SK-N-SH treated with all-trans-retinoic acid at 6 μM for 48 hours (cell line): ENCODE measurements at regions not wholly inside any gene's neighbourhood (a gene's known extent, or its start where the extent isn't known, plus 50 kb on each side); places are given as distances from the start of the nearest gene placed in this dataset.

Source experiments
- ATAC-seq: fragments of 200-7000 bp; cut with Tn5 transposase; 3 replicates; pipeline ENCODE4 v1.9.1; 2020; ENCODE audit warnings: mild to moderate bottlenecking, moderate library complexity
- ARNTL ChIP-seq: fragments of 450-650 bp; formaldehyde crosslinking; IDR thresholded peaks from 2 replicates; pipeline ENCODE4 v1.5.0; 2020; ENCODE audit warnings: low read depth, mild to moderate bottlenecking, moderate library complexity, borderline replicate concordance
- BACH2 ChIP-seq: fragments of 250-450 bp; sonication (Bioruptor Pico); IDR thresholded peaks from 2 replicates; pipeline ENCODE4 v1.9.0; 2021; ENCODE audit warnings: mild to moderate bottlenecking, borderline replicate concordance
- CSDC2 ChIP-seq: fragments of 250-450 bp; sonication (Bioruptor Pico); IDR thresholded peaks from 2 replicates; pipeline ENCODE4 v1.5.0; 2020; ENCODE audit warnings: mild to moderate bottlenecking, moderate library complexity
- ESRRG ChIP-seq: fragments of 250-450 bp; sonication (Bioruptor Pico); IDR thresholded peaks from 2 replicates; pipeline ENCODE4 v1.6.1; 2021; ENCODE audit warnings: mild to moderate bottlenecking
- GLIS3 ChIP-seq: fragments of 250-450 bp; sonication (Bioruptor Pico); IDR thresholded peaks from 2 replicates; pipeline ENCODE4 v1.5.0; 2020; ENCODE audit warnings: mild to moderate bottlenecking, moderate library complexity
- PPARA ChIP-seq: fragments of 250-450 bp; sonication (Bioruptor Pico); IDR thresholded peaks from 2 replicates; pipeline ENCODE4 v1.5.0; 2020; ENCODE audit warnings: mild to moderate bottlenecking, borderline replicate concordance
- RARB ChIP-seq: fragments of 250-450 bp; sonication (Bioruptor Pico); IDR thresholded peaks from 2 replicates; pipeline ENCODE4 v1.8.0; 2021; ENCODE audit warnings: mild to moderate bottlenecking, moderate library complexity
- SNAI2 ChIP-seq: fragments of 250-450 bp; sonication (Bioruptor Pico); IDR thresholded peaks from 2 replicates; pipeline ENCODE4 v1.5.0; 2020; ENCODE audit warnings: mild to moderate bottlenecking, moderate library complexity
- TCF4 ChIP-seq: fragments of 250-450 bp; sonication (Bioruptor Pico); IDR thresholded peaks from 2 replicates; pipeline ENCODE4 v1.8.0; 2021; ENCODE audit warnings: mild to moderate bottlenecking, moderate library complexity, borderline replicate concordance
- TOX ChIP-seq: fragments of 250-450 bp; sonication (Bioruptor Pico); IDR thresholded peaks from 2 replicates; pipeline ENCODE4 v1.8.0; 2021; ENCODE audit warnings: mild to moderate bottlenecking, moderate library complexity, borderline replicate concordance
- ZC3H10 ChIP-seq: fragments of 250-450 bp; sonication (Bioruptor Pico); IDR thresholded peaks from 2 replicates; pipeline ENCODE4 v1.5.1; 2021; ENCODE audit warnings: mild to moderate bottlenecking, moderate library complexity
- ZFP30 ChIP-seq: fragments of 450-650 bp; formaldehyde crosslinking; IDR thresholded peaks from 2 replicates; pipeline ENCODE4 v1.5.0; 2022; ENCODE audit warnings: mild to moderate bottlenecking, moderate library complexity
- ZNF70 ChIP-seq: fragments of 450-650 bp; formaldehyde crosslinking; IDR thresholded peaks from 2 replicates; pipeline ENCODE4 v1.5.0; 2020; ENCODE audit warnings: mild to moderate bottlenecking, moderate library complexity
- TF ChIP-seq, protein P1 (sequence below): fragments of 250-450 bp; sonication (Bioruptor Pico); IDR thresholded peaks from 2 replicates; pipeline ENCODE4 v1.8.0; 2020; ENCODE audit warnings: mild to moderate bottlenecking, moderate library complexity, borderline replicate concordance
- TF ChIP-seq, protein P2 (sequence below): fragments of 250-450 bp; sonication (Bioruptor Pico); IDR thresholded peaks from 2 replicates; pipeline ENCODE4 v1.8.0; 2021; ENCODE audit warnings: low read depth, mild to moderate bottlenecking, moderate library complexity, borderline replicate concordance
- TF ChIP-seq, protein P3 (sequence below): fragments of 250-450 bp; sonication (Bioruptor Pico); IDR thresholded peaks from 2 replicates; pipeline ENCODE4 v1.5.1; 2021; ENCODE audit warnings: mild to moderate bottlenecking, moderate library complexity
- TF ChIP-seq, protein P4 (sequence below): fragments of 250-450 bp; sonication (Bioruptor Pico); IDR thresholded peaks from 2 replicates; pipeline ENCODE4 v1.5.0; 2020; ENCODE audit warnings: mild to moderate bottlenecking, moderate library complexity

DNA sequence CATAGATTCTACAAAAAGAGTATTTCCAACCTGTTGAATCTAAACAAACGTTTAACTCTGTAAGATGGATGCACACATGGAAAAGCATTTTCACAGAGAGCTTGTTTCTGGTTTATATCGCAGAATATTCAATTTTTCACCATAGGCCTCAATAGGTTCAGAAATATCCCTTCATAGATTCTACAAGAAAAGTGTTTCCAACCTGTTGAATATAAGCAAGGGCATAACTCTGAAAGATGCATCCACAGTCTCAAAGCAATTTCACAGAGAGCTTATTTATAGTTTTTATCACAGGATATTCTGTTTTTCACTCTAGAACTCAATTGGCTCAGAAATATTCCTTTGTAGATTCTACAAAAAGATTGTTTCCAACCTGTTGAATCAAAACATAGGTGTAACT is 1483.6 kb downstream of the UQCRFS1 start:
- ATAC-seq, result no peak
- TF ChIP-seq ZC3H10 (CRISPR knock-in tag) (no peak), ARNTL (CRISPR knock-in tag) (no peak), SNAI2 (no peak), ZFP30 (CRISPR knock-in tag) (no peak), PPARA (CRISPR knock-in tag) (no peak)
- TF ChIP-seq, protein P1, sequence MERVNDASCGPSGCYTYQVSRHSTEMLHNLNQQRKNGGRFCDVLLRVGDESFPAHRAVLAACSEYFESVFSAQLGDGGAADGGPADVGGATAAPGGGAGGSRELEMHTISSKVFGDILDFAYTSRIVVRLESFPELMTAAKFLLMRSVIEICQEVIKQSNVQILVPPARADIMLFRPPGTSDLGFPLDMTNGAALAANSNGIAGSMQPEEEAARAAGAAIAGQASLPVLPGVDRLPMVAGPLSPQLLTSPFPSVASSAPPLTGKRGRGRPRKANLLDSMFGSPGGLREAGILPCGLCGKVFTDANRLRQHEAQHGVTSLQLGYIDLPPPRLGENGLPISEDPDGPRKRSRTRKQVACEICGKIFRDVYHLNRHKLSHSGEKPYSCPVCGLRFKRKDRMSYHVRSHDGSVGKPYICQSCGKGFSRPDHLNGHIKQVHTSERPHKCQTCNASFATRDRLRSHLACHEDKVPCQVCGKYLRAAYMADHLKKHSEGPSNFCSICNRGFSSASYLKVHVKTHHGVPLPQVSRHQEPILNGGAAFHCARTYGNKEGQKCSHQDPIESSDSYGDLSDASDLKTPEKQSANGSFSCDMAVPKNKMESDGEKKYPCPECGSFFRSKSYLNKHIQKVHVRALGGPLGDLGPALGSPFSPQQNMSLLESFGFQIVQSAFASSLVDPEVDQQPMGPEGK (CRISPR knock-in tag), result no peak
- TF ChIP-seq, protein P2, sequence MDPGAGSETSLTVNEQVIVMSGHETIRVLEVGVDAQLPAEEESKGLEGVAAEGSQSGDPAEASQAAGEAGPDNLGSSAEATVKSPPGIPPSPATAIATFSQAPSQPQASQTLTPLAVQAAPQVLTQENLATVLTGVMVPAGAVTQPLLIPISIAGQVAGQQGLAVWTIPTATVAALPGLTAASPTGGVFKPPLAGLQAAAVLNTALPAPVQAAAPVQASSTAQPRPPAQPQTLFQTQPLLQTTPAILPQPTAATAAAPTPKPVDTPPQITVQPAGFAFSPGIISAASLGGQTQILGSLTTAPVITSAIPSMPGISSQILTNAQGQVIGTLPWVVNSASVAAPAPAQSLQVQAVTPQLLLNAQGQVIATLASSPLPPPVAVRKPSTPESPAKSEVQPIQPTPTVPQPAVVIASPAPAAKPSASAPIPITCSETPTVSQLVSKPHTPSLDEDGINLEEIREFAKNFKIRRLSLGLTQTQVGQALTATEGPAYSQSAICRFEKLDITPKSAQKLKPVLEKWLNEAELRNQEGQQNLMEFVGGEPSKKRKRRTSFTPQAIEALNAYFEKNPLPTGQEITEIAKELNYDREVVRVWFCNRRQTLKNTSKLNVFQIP, result no peak
- TF ChIP-seq, protein P3, sequence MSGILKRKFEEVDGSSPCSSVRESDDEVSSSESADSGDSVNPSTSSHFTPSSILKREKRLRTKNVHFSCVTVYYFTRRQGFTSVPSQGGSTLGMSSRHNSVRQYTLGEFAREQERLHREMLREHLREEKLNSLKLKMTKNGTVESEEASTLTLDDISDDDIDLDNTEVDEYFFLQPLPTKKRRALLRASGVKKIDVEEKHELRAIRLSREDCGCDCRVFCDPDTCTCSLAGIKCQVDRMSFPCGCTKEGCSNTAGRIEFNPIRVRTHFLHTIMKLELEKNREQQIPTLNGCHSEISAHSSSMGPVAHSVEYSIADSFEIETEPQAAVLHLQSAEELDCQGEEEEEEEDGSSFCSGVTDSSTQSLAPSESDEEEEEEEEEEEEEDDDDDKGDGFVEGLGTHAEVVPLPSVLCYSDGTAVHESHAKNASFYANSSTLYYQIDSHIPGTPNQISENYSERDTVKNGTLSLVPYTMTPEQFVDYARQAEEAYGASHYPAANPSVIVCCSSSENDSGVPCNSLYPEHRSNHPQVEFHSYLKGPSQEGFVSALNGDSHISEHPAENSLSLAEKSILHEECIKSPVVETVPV, result no peak

DNA sequence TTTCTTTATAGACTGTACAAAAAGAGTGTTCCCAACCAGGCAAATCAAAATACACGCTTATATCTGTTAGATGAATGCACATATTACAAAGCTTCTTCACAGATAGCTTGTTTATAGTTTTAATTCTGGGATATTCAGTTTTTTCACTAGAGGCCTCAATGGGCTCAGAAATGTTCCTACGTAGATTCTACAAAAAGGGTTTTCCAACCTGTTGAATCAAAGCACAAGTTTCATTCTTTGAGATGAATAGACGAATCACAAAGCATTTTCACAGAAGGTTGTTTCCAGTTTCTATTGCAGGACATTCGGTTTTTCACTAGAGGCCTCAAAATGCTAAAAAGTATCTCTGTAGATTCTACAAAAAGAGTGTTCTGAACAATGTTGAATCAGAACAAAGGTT is 1490.3 kb downstream of the UQCRFS1 start:
- TF ChIP-seq ZNF70 (CRISPR knock-in tag) (no peak), ESRRG (CRISPR knock-in tag) (no peak), ARNTL (CRISPR knock-in tag) (no peak), ZFP30 (CRISPR knock-in tag) (no peak), CSDC2 (no peak), RARB (CRISPR knock-in tag) (no peak), ZC3H10 (CRISPR knock-in tag) (no peak), TCF4 (CRISPR knock-in tag) (no peak), TOX (CRISPR knock-in tag) (no peak), SNAI2 (no peak), BACH2 (no peak)
- TF ChIP-seq, protein P2, result no peak
- TF ChIP-seq, protein P1 (CRISPR knock-in tag), result no peak
- TF ChIP-seq, protein P3, result no peak
- TF ChIP-seq, protein P4, sequence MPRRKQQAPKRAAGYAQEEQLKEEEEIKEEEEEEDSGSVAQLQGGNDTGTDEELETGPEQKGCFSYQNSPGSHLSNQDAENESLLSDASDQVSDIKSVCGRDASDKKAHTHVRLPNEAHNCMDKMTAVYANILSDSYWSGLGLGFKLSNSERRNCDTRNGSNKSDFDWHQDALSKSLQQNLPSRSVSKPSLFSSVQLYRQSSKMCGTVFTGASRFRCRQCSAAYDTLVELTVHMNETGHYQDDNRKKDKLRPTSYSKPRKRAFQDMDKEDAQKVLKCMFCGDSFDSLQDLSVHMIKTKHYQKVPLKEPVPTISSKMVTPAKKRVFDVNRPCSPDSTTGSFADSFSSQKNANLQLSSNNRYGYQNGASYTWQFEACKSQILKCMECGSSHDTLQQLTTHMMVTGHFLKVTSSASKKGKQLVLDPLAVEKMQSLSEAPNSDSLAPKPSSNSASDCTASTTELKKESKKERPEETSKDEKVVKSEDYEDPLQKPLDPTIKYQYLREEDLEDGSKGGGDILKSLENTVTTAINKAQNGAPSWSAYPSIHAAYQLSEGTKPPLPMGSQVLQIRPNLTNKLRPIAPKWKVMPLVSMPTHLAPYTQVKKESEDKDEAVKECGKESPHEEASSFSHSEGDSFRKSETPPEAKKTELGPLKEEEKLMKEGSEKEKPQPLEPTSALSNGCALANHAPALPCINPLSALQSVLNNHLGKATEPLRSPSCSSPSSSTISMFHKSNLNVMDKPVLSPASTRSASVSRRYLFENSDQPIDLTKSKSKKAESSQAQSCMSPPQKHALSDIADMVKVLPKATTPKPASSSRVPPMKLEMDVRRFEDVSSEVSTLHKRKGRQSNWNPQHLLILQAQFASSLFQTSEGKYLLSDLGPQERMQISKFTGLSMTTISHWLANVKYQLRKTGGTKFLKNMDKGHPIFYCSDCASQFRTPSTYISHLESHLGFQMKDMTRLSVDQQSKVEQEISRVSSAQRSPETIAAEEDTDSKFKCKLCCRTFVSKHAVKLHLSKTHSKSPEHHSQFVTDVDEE, result no peak
- no peak for ATAC-seq

DNA sequence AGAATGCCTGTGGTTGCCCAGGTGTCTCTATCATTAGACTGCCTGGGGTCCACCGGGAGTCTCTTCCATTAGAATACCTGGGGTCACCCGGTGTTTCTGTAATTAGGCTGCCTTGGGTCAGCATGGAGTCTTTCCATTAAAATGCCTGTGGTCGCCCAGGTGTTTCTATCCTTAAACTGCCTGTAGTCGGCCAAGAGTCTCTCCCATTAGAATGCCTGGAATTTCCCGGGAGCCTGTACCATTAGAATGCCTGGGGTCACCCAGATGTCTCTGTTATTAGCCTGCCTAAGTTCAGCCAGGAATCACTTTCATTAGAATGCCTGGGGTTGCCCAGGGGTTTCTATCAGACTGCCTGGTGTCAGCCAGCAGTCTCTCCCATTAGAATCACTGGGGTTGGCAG is 1492.8 kb downstream of the UQCRFS1 start:
- no peak for TF ChIP-seq BACH2
- no peak for TF ChIP-seq PPARA (CRISPR knock-in tag)
- TF ChIP-seq CSDC2, result no peak
- no peak for TF ChIP-seq GLIS3 (CRISPR knock-in tag)
- TF ChIP-seq ZNF70 (CRISPR knock-in tag), result no peak

More for the DNA sequence above, 1492.8 kb downstream of the UQCRFS1 start:
- no peak for ATAC-seq
